ENCODE measurements at regions not wholly inside any gene's neighbourhood (a gene's known extent, or its start where the extent isn't known, plus 50 kb on each side); places are given as distances from the start of the nearest gene placed in this dataset.
A peak's percentile ranks its signal among the peaks of the same experiment; 100 is the strongest.

GRCh38 chr21:19713313-19713712 is 1284.9 kb upstream of the NCAM2 start:
- no peak for DNase-seq

- DNase-seq = no peak
These were observed 1274.1 kb upstream of the NCAM2 start for GRCh38 chr21:19724081-19724480.

GRCh38 chr21:19731251-19731650 is 1267.0 kb upstream of the NCAM2 start:
- DNase-seq = no peak

- no peak for DNase-seq
These were observed 1238.4 kb upstream of the NCAM2 start for GRCh38 chr21:19759836-19760235.

GRCh38 chr21:19767546-19767945 is 1230.7 kb upstream of the NCAM2 start:
- DNase-seq = no peak

GRCh38 chr21:19771881-19772280 is 1226.3 kb upstream of the NCAM2 start:
- DNase-seq = no peak

- DNase-seq = no peak
These were observed 1222.1 kb upstream of the NCAM2 start for GRCh38 chr21:19776076-19776475.

- DNase-seq = no peak
These were observed 1216.1 kb upstream of the NCAM2 start for GRCh38 chr21:19781881-19782652.

GRCh38 chr21:19785941-19786340 is 1212.3 kb upstream of the NCAM2 start:
- DNase-seq = no peak

- DNase-seq = no peak
These were observed 1206.2 kb upstream of the NCAM2 start for GRCh38 chr21:19792004-19792403.

GRCh38 chr21:19807201-19807600 is 1191.0 kb upstream of the NCAM2 start:
- no peak for DNase-seq

- no peak for DNase-seq
These were observed 1187.4 kb upstream of the NCAM2 start for GRCh38 chr21:19810779-19811178.

GRCh38 chr21:19830446-19830845 is 1167.8 kb upstream of the NCAM2 start:
- DNase-seq = no peak

- DNase-seq = no peak
These were observed 1165.7 kb upstream of the NCAM2 start for GRCh38 chr21:19832551-19832950.

- DNase-seq = no peak
These were observed 1165.1 kb upstream of the NCAM2 start for GRCh38 chr21:19833082-19833481.

GRCh38 chr21:19842601-19843000 is 1155.6 kb upstream of the NCAM2 start:
- no peak for DNase-seq

GRCh38 chr21:19844334-19844733 is 1153.9 kb upstream of the NCAM2 start:
- no peak for DNase-seq

GRCh38 chr21:19850157-19850556 is 1148.1 kb upstream of the NCAM2 start:
- DNase-seq = no peak

- no peak for DNase-seq
These were observed 1145.1 kb upstream of the NCAM2 start for GRCh38 chr21:19853061-19853460.

- peak; percentile 10 for DNase-seq
These were observed 1144.3 kb upstream of the NCAM2 start for GRCh38 chr21:19853709-19854575.

GRCh38 chr21:19855522-19855921 is 1142.7 kb upstream of the NCAM2 start:
- no peak for DNase-seq

- DNase-seq = no peak
These were observed 1133.7 kb upstream of the NCAM2 start for GRCh38 chr21:19864476-19864875.

- no peak for DNase-seq
These were observed 1127.5 kb upstream of the NCAM2 start for GRCh38 chr21:19870682-19871081.

- no peak for DNase-seq
These were observed 1123.7 kb upstream of the NCAM2 start for GRCh38 chr21:19874521-19874920.

Measured in NCI-H510A treated with DMSO at 0.1 percent for 48 hours (cell line).